Gastrocnemius medialis (tissue), 4 donors: ENCODE measurements at regions not wholly inside any gene's neighbourhood (a gene's known extent, or its start where the extent isn't known, plus 50 kb on each side); places are given as distances from the start of the nearest gene placed in this dataset.

Experiments used
- POLR2A ChIP-seq, 2 donors: fragments of 450-650 bp; IDR thresholded peaks; one replicate each; pipeline ENCODE4 v1.6.1; 2017; ENCODE audit warnings: antibody characterized with exemption in 2 of 2, mild to moderate bottlenecking in 2 of 2, moderate library complexity in 2 of 2
- TF ChIP-seq, protein P1 (sequence below), 5 experiments: fragments of 450-650 bp in 3 of 5; fragments of 200-600 bp in 2 of 5; sonication (generic) in 2 of 5; IDR thresholded peaks in 4 of 5; conservative IDR thresholded peaks in 1 of 5; 1 replicate in 4 of 5; 2 replicates in 1 of 5; pipeline ENCODE4 v1.5.1; 2016 to 2019; ENCODE audit warnings: antibody characterized with exemption in 5 of 5, mild to moderate bottlenecking in 3 of 5, moderate library complexity in 3 of 5

- TF ChIP-seq, protein P1, sequence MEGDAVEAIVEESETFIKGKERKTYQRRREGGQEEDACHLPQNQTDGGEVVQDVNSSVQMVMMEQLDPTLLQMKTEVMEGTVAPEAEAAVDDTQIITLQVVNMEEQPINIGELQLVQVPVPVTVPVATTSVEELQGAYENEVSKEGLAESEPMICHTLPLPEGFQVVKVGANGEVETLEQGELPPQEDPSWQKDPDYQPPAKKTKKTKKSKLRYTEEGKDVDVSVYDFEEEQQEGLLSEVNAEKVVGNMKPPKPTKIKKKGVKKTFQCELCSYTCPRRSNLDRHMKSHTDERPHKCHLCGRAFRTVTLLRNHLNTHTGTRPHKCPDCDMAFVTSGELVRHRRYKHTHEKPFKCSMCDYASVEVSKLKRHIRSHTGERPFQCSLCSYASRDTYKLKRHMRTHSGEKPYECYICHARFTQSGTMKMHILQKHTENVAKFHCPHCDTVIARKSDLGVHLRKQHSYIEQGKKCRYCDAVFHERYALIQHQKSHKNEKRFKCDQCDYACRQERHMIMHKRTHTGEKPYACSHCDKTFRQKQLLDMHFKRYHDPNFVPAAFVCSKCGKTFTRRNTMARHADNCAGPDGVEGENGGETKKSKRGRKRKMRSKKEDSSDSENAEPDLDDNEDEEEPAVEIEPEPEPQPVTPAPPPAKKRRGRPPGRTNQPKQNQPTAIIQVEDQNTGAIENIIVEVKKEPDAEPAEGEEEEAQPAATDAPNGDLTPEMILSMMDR (IDR thresholded peaks at IDR 0.05 in 4 of 5, conservative IDR thresholded peaks at IDR 0.05 in 1 of 5) = no peak
- no peak for TF ChIP-seq POLR2A (IDR thresholded peaks at IDR 0.05)
Measured at GRCh38 chr15:35307676-35308075, 222.6 kb upstream of the NANOGP8 start.
